Left lobe of liver (tissue), 2 donors: ENCODE measurements at regions not wholly inside any gene's neighbourhood (a gene's known extent, or its start where the extent isn't known, plus 50 kb on each side); places are given as distances from the start of the nearest gene placed in this dataset.

Experiments
- ATAC-seq: fragments of 200-7000 bp; cut with Tn5 transposase; one replicate; pipeline ENCODE4 v1.9.1; 2020; ENCODE audit warnings: mild to moderate bottlenecking, moderate library complexity
- DNase-seq: peaks from one replicate; pipeline ENCODE4 v3.0.0-alpha.2; 2020; ENCODE audit warnings: low spot score
- donor health status: DM: no; HTN: no; CAD: no; lungs with moderate emphysema.
- donor health status: DM: no; HTN: yes; CAD: no.

- ATAC-seq (no peak), DNase-seq (no peak)
Observed at GRCh38 chrX:8232406-8232805, 61.3 kb upstream of the VCX2 start.

GRCh38 chrX:8233091-8233490 is 62.0 kb upstream of the VCX2 start:
- ATAC-seq (no peak), DNase-seq (no peak)

GRCh38 chrX:8235026-8235425 is 64.0 kb upstream of the VCX2 start:
- ATAC-seq = no peak
- no peak for DNase-seq

- no peak for DNase-seq
- ATAC-seq = no peak
Observed at GRCh38 chrX:8237718-8238117, 66.7 kb upstream of the VCX2 start.

GRCh38 chrX:8242431-8243020 is 71.5 kb upstream of the VCX2 start:
- ATAC-seq = no peak
- DNase-seq = no peak

GRCh38 chrX:8244301-8244700 is 73.2 kb upstream of the VCX2 start:
- ATAC-seq = no peak
- DNase-seq = no peak

GRCh38 chrX:8245411-8245810 is 74.3 kb upstream of the VCX2 start:
- ATAC-seq (no peak), DNase-seq (no peak)

- no peak for ATAC-seq
- no peak for DNase-seq
Observed at GRCh38 chrX:8253096-8253495, 82.0 kb upstream of the VCX2 start.

GRCh38 chrX:8254401-8254800 is 83.3 kb upstream of the VCX2 start:
- no peak for DNase-seq
- no peak for ATAC-seq

- ATAC-seq (no peak), DNase-seq (no peak)
Observed at GRCh38 chrX:8272821-8273220, 101.8 kb upstream of the VCX2 start.

- no peak for DNase-seq
Observed at GRCh38 chrX:8273451-8273895, 102.4 kb upstream of the VCX2 start.

GRCh38 chrX:8274170-8274569 is 103.1 kb upstream of the VCX2 start:
- DNase-seq (no peak), ATAC-seq (no peak)

More at GRCh38 chrX:8273451-8273895, 102.4 kb upstream of the VCX2 start:
- ATAC-seq = no peak

- ATAC-seq (no peak), DNase-seq (no peak)
Observed at GRCh38 chrX:8278557-8278956, 107.5 kb upstream of the VCX2 start.

- no peak for DNase-seq
- no peak for ATAC-seq
Observed at GRCh38 chrX:8279323-8279722, 108.3 kb upstream of the VCX2 start.

- DNase-seq (no peak), ATAC-seq (no peak)
Observed at GRCh38 chrX:8284131-8284530, 113.1 kb upstream of the VCX2 start.

- no peak for ATAC-seq
- DNase-seq = no peak
Observed at GRCh38 chrX:8288590-8288989, 117.5 kb upstream of the VCX2 start.

GRCh38 chrX:8289523-8289922 is 118.5 kb upstream of the VCX2 start:
- DNase-seq = no peak
- no peak for ATAC-seq

- ATAC-seq (no peak), DNase-seq (no peak)
Observed at GRCh38 chrX:8297766-8298165, 126.7 kb upstream of the VCX2 start.

- no peak for ATAC-seq
- no peak for DNase-seq
Observed at GRCh38 chrX:8304668-8305067, 133.6 kb upstream of the VCX2 start.

GRCh38 chrX:8305350-8305749 is 134.3 kb upstream of the VCX2 start:
- ATAC-seq = no peak
- no peak for DNase-seq

GRCh38 chrX:8306291-8306925 is 135.3 kb upstream of the VCX2 start:
- ATAC-seq = no peak
- DNase-seq = no peak

- no peak for ATAC-seq
- no peak for DNase-seq
Observed at GRCh38 chrX:8310409-8310808, 139.3 kb upstream of the VCX2 start.

GRCh38 chrX:8313844-8314243 is 142.8 kb upstream of the VCX2 start:
- no peak for ATAC-seq

More at GRCh38 chrX:8313844-8314243, 142.8 kb upstream of the VCX2 start:
- no peak for DNase-seq
